H7 (cell line): ENCODE measurements at regions not wholly inside any gene's neighbourhood (a gene's known extent, or its start where the extent isn't known, plus 50 kb on each side); places are given as distances from the start of the nearest gene placed in this dataset.
"Not testable (repeated sequence)": the region's sequence is repeated elsewhere in the genome, so short reads cannot be mapped to it uniquely, and the experiment has no call there.

Experiments
- DNase-seq: peaks from one replicate; pipeline ENCODE4 v3.0.0; 2012
- H3K27me3 ChIP-seq: 2 replicates; pipeline ENCODE4 v1.6.0; 2011; ENCODE audit warnings: mild to moderate bottlenecking, low read length; ENCODE audit not compliant: control insufficient read depth, insufficient read depth
- H3K36me3 ChIP-seq: replicated peaks from 2 replicates; pipeline ENCODE4 v1.5.1; 2011; ENCODE audit warnings: low read length; ENCODE audit not compliant: control insufficient read depth, insufficient read depth
- H3K4me3 ChIP-seq: 2 replicates; pipeline ENCODE4 v1.5.1; 2011; ENCODE audit warnings: low read depth, mild to moderate bottlenecking, control low read depth, low read length, moderate library complexity; ENCODE audit not compliant: insufficient read depth

DNA sequence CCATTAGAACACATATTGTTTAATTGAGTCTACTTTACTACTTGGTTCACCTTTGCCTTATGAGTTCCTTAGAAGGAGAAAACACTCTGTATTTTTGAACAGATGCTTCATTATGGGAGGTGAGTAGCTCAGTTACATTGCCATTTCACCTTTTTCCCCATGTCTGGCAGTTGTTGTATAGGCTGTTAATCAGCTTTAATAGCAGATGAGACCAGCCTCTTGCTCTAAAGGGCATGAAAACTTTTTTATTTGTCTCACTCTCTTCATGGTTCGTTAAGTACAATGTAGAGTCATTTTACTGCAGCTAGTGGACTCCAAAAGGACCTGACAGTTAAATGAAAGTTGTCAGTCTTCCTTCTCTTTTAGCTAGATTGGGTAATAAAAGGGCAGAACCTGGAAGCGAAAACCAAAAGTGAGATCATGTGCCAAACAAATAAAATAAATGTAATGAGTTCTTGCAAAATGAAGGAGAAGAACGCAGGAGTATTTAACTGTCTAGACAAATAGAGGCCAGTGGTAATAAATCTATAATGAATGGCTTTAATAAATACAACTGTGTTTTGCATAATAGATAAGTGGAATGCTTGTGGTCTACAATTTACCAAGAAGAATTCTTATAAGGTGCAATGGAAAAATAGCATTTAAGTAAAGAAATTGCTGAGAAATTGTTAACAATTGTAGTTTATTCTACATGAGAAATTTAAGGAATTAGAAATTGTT is 180.0 kb upstream of the NEGR1 start:
- no peaks in the 10 kb centered on the region for H3K27me3 ChIP-seq
- no peak for DNase-seq
- H3K4me3 ChIP-seq = no peak overlapping the region
- no peaks in the 10 kb centered on the region for H3K36me3 ChIP-seq

GRCh38 chr1:72442262-72442661 is 159.9 kb upstream of the NEGR1 start:
- H3K27me3 ChIP-seq = no peaks in the 10 kb centered on the region
- DNase-seq = no peak
- H3K36me3 ChIP-seq = no peaks in the 10 kb centered on the region
- no peak overlapping the region for H3K4me3 ChIP-seq

GRCh38 chr1:72439036-72439435 is 156.7 kb upstream of the NEGR1 start:
- no peak for DNase-seq
- Histone ChIP-seq H3K27me3 (no peaks in the 10 kb centered on the region), H3K36me3 (no peaks in the 10 kb centered on the region), H3K4me3 (no peak overlapping the region)

GRCh38 chr1:72438270-72438669 is 155.9 kb upstream of the NEGR1 start:
- no peak for DNase-seq
- Histone ChIP-seq H3K4me3 (no peak overlapping the region), H3K36me3 (no peaks in the 10 kb centered on the region), H3K27me3 (no peaks in the 10 kb centered on the region)

- DNase-seq = no peak
- H3K4me3 ChIP-seq = no peak overlapping the region
- no peaks in the 10 kb centered on the region for H3K27me3 ChIP-seq
- H3K36me3 ChIP-seq = no peaks in the 10 kb centered on the region
Observed at GRCh38 chr1:72435025-72435424, 152.7 kb upstream of the NEGR1 start.

DNA sequence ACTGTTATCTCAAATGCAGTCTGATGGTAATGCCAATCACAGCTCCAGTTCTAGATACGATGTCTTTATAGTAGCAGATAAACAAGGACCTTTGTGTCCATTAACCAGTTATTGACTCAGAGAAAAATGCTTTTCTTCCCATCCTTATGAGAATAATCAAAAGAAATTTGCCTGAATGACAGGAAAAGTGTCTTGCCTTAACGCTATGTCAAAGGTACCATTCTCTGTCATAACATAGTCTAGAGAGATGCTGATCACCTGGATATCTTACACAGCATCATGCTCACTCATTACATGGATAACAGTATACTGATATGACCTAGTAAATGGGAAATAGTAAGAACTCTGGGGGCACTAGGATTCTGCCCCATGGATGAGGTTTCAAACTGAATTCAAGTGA is 151.7 kb upstream of the NEGR1 start:
- no peaks in the 10 kb centered on the region for H3K36me3 ChIP-seq
- H3K4me3 ChIP-seq = no peak overlapping the region
- DNase-seq = no peak
- H3K27me3 ChIP-seq = no peaks in the 10 kb centered on the region

- no peak for DNase-seq
- Histone ChIP-seq H3K4me3 (no peak overlapping the region), H3K27me3 (no peaks in the 10 kb centered on the region), H3K36me3 (no peaks in the 10 kb centered on the region)
Observed at GRCh38 chr1:72433591-72433990, 151.3 kb upstream of the NEGR1 start.

DNA sequence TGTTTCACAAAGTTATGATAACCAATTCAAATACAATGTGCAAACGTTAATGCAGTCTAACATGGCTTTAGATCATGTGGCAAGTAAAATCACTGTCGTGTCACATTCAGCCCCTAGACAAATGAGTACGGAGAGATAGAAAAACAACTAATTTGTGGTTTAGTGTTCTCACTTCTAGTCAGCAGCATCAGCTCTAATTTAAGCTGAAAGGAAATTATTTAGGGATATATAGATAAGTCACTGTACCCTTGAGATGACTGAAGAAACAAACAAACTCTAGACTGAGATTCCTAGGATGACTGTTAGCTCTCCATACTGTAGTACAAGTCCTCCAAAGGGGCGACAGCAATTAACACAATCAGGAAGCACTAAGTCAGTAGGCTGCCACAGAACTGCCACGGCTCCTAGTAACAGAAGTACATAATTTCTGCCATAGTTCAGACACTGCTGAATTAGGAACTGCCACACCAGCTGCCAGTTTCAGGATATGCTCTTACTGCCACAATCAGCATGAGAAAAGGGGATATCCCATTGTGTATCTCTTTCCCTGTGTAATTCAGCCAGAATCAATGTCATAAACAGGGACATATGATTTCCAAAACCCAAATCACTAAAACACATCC is 150.4 kb upstream of the NEGR1 start:
- no peak overlapping the region for H3K4me3 ChIP-seq
- no peaks in the 10 kb centered on the region for H3K36me3 ChIP-seq
- no peak for DNase-seq
- H3K27me3 ChIP-seq = no peaks in the 10 kb centered on the region

DNA sequence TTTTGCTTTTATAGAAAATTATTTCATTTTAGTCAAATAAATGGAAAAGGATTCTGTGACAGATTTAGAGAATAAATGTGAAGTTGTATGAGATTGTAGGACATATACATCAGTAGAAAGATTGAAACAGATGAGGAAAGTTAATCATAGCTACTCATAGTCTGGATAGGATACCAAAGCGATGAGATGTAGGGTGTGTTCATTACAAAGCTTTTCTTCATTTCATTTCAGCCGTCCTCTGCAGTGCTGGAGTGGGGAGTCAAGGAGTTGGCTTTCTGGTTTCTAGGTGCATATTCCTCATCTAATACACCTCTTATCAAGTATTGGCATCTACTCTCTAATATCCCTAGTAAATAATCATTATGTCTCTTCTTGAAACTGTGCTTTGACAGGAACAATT is 149.5 kb upstream of the NEGR1 start:
- H3K4me3 ChIP-seq = no peak overlapping the region
- no peaks in the 10 kb centered on the region for H3K27me3 ChIP-seq
- DNase-seq = no peak
- H3K36me3 ChIP-seq = no peaks in the 10 kb centered on the region

DNA sequence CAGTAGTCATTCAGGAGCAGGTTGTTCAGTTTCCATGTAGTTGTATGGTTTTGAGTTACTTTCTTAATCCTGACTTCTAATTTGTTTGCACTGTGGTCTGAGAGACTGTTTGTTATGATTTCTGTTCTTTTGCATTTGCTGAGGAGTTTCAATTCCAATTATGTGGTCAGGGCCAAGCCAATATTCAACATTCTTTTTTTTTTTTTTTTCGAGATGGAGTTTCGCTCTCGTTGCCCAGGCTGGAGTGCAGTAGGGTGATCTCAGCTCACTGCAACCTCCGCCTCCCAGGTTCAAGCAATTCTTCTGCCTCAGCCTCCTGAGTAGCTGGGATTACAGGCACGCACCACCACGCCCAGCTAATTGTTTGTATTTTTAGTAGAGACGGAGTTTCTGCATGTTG is 145.9 kb upstream of the NEGR1 start:
- not testable (repeated sequence) for H3K4me3 ChIP-seq, DNase-seq, H3K36me3 ChIP-seq, H3K27me3 ChIP-seq

DNA sequence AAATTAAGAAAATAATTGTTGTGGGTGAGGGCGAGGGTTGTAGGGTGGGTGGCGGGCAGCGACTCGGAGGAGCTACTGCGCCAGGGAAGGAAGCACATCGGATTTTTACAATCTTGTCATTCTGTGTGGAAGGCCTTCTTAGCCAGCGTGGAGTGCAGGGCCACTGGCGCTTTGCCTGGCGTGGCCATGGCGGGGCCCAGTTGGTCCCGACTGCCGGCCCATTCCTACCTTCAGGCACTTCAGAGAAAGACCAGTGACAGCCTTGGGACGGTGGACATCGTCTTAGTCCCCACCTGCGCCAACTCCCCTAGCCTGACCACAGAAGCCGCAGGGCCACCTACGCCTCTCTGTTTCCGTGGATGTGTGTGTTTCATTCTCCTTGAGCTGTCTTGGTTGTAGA is 136.9 kb upstream of the NEGR1 start:
- DNase-seq = no peak
- H3K27me3 ChIP-seq = no peaks in the 10 kb centered on the region
- H3K36me3 ChIP-seq = no peaks in the 10 kb centered on the region
- H3K4me3 ChIP-seq = no peak overlapping the region

- no peak for DNase-seq
- no peak overlapping the region for H3K4me3 ChIP-seq
- no peaks in the 10 kb centered on the region for H3K36me3 ChIP-seq
- H3K27me3 ChIP-seq = no peaks in the 10 kb centered on the region
Observed at GRCh38 chr1:72412286-72412685, 129.9 kb upstream of the NEGR1 start.

- H3K27me3 ChIP-seq = no peaks in the 10 kb centered on the region
- no peak for DNase-seq
- H3K36me3 ChIP-seq = no peaks in the 10 kb centered on the region
- H3K4me3 ChIP-seq = no peak overlapping the region
Observed at GRCh38 chr1:72399807-72400206, 117.5 kb upstream of the NEGR1 start.

DNA sequence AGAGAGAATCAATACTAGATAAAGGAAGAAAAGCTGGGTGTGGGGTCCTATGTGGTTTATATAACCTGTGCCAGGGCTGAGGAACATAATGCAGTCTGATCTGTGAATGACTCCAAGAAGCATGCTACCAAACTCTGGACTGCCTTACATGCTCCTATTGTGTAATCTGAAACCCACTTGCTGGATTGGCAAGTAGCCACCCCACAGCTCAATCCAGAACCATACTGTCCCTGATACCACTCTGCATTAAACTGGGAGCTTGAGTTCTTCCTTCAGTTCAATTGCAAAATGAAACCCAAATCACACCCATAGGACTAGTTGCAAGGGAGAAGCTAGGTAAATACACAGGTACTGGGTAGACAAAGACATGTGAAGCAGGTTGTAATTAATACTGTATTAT is 115.4 kb upstream of the NEGR1 start:
- Histone ChIP-seq H3K36me3 (no peaks in the 10 kb centered on the region), H3K4me3 (no peak overlapping the region), H3K27me3 (no peaks in the 10 kb centered on the region)
- DNase-seq = no peak

GRCh38 chr1:72394457-72394856 is 112.1 kb upstream of the NEGR1 start:
- H3K4me3 ChIP-seq = no peak overlapping the region
- no peak for DNase-seq
- no peaks in the 10 kb centered on the region for H3K36me3 ChIP-seq
- H3K27me3 ChIP-seq = no peaks in the 10 kb centered on the region

- no peaks in the 10 kb centered on the region for H3K36me3 ChIP-seq
- no peak for DNase-seq
- H3K4me3 ChIP-seq = no peak overlapping the region
- H3K27me3 ChIP-seq = no peaks in the 10 kb centered on the region
Observed at GRCh38 chr1:72379072-72379471, 96.7 kb upstream of the NEGR1 start.
